ENCODE measurements at regions not wholly inside any gene's neighbourhood (a gene's known extent, or its start where the extent isn't known, plus 50 kb on each side); places are given as distances from the start of the nearest gene placed in this dataset.
"Not testable (repeated sequence)": the region's sequence is repeated elsewhere in the genome, so short reads cannot be mapped to it uniquely, and the experiment has no call there.

- no peak for DNase-seq (ENCODE audit: low spot score)
Measured at GRCh38 chr13:70255406-70255991, 147.2 kb upstream of the KLHL1 start.

GRCh38 chr13:70253834-70254233, 145.6 kb upstream of the KLHL1 start:
- DNase-seq (ENCODE audit: low spot score): no peak

GRCh38 chr13:70253411-70253810, 145.2 kb upstream of the KLHL1 start:
- no peak for DNase-seq (ENCODE audit: low spot score)

GRCh38 chr13:70249332-70250064, 141.2 kb upstream of the KLHL1 start:
- peak; percentile 21 for DNase-seq (ENCODE audit: low spot score)

GRCh38 chr13:70237131-70237530, 128.9 kb upstream of the KLHL1 start:
- DNase-seq (ENCODE audit: low spot score): no peak

- DNase-seq (ENCODE audit: low spot score): no peak
Measured at GRCh38 chr13:70235565-70235964, 127.3 kb upstream of the KLHL1 start.

- no peak for DNase-seq (ENCODE audit: low spot score)
Measured at GRCh38 chr13:70223911-70224310, 115.7 kb upstream of the KLHL1 start.

- DNase-seq (ENCODE audit: low spot score): no peak
Measured at GRCh38 chr13:70222926-70223325, 114.7 kb upstream of the KLHL1 start.

- no peak for DNase-seq (ENCODE audit: low spot score)
Measured at GRCh38 chr13:70218618-70219017, 110.4 kb upstream of the KLHL1 start.

GRCh38 chr13:70208968-70209367, 100.7 kb upstream of the KLHL1 start:
- DNase-seq (ENCODE audit: low spot score): not testable (repeated sequence)

- peak; percentile 1 for DNase-seq (ENCODE audit: low spot score)
Measured at GRCh38 chr13:70206671-70207070, 98.4 kb upstream of the KLHL1 start.

- DNase-seq (ENCODE audit: low spot score): no peak
Measured at GRCh38 chr13:70203661-70204229, 95.5 kb upstream of the KLHL1 start.

GRCh38 chr13:70191034-70191433, 82.8 kb upstream of the KLHL1 start:
- no peak for DNase-seq (ENCODE audit: low spot score)

- no peak for DNase-seq (ENCODE audit: low spot score)
Measured at GRCh38 chr13:70189981-70190380, 81.7 kb upstream of the KLHL1 start.

GRCh38 chr13:70188567-70188966, 80.3 kb upstream of the KLHL1 start:
- no peak for DNase-seq (ENCODE audit: low spot score)

- no peak for DNase-seq (ENCODE audit: low spot score)
Measured at GRCh38 chr13:70183041-70183440, 74.8 kb upstream of the KLHL1 start.
